ENCODE measurements at regions not wholly inside any gene's neighbourhood (a gene's known extent, or its start where the extent isn't known, plus 50 kb on each side); places are given as distances from the start of the nearest gene placed in this dataset.

DNA sequence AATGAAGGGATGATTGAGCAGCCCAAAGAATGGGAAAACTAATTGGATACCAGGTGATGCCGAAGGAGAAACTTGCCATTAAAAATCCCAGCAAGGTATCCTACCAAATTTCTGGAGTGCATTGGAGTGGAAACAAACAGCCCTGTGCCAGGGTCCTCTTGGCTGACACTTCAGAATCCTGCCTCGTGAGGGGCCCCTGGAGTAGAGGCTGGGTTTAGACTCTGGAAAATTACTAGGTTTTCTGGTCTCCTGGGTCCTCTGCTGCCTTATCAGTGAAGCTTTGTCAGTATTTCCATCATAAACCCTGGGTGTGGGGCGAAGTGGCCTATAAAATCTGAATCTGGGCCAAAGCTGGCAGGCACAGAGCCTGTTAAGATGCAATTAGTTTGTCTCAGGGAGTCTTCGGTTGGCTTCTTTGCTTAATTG is 289.2 kb upstream of the USP24 start:
- TF ChIP-seq ZNF24 (IDR thresholded peaks at IDR 0.05) = no peak
- TF ChIP-seq SIX5 (IDR thresholded peaks at IDR 0.05; ENCODE audit: low read depth, low read length, severe bottlenecking) = no peak
- TF ChIP-seq MXI1 (IDR thresholded peaks at IDR 0.05; ENCODE audit: low read depth, low read length) = no peak
- TF ChIP-seq, protein P1, sequence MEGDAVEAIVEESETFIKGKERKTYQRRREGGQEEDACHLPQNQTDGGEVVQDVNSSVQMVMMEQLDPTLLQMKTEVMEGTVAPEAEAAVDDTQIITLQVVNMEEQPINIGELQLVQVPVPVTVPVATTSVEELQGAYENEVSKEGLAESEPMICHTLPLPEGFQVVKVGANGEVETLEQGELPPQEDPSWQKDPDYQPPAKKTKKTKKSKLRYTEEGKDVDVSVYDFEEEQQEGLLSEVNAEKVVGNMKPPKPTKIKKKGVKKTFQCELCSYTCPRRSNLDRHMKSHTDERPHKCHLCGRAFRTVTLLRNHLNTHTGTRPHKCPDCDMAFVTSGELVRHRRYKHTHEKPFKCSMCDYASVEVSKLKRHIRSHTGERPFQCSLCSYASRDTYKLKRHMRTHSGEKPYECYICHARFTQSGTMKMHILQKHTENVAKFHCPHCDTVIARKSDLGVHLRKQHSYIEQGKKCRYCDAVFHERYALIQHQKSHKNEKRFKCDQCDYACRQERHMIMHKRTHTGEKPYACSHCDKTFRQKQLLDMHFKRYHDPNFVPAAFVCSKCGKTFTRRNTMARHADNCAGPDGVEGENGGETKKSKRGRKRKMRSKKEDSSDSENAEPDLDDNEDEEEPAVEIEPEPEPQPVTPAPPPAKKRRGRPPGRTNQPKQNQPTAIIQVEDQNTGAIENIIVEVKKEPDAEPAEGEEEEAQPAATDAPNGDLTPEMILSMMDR (IDR thresholded peaks at IDR 0.05 in 2 of 3, conservative IDR thresholded peaks at IDR 0.05 in 1 of 3; ENCODE audit: control insufficient read depth in 2 of 3, extremely low read depth in 1 of 3, insufficient read depth in 1 of 3, low read depth in 3 of 3, low read length in 3 of 3) = no peak
- TF ChIP-seq EP300 (IDR thresholded peaks at IDR 0.05; ENCODE audit: borderline replicate concordance in 1 of 2, control insufficient read depth in 1 of 2, low read depth in 2 of 2, low read length in 2 of 2) = no peak
- TF ChIP-seq, protein P2, sequence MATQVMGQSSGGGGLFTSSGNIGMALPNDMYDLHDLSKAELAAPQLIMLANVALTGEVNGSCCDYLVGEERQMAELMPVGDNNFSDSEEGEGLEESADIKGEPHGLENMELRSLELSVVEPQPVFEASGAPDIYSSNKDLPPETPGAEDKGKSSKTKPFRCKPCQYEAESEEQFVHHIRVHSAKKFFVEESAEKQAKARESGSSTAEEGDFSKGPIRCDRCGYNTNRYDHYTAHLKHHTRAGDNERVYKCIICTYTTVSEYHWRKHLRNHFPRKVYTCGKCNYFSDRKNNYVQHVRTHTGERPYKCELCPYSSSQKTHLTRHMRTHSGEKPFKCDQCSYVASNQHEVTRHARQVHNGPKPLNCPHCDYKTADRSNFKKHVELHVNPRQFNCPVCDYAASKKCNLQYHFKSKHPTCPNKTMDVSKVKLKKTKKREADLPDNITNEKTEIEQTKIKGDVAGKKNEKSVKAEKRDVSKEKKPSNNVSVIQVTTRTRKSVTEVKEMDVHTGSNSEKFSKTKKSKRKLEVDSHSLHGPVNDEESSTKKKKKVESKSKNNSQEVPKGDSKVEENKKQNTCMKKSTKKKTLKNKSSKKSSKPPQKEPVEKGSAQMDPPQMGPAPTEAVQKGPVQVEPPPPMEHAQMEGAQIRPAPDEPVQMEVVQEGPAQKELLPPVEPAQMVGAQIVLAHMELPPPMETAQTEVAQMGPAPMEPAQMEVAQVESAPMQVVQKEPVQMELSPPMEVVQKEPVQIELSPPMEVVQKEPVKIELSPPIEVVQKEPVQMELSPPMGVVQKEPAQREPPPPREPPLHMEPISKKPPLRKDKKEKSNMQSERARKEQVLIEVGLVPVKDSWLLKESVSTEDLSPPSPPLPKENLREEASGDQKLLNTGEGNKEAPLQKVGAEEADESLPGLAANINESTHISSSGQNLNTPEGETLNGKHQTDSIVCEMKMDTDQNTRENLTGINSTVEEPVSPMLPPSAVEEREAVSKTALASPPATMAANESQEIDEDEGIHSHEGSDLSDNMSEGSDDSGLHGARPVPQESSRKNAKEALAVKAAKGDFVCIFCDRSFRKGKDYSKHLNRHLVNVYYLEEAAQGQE (IDR thresholded peaks at IDR 0.05; ENCODE audit: low read depth, low read length) = no peak
- TF ChIP-seq RELA (IDR thresholded peaks at IDR 0.05; ENCODE audit: borderline replicate concordance, partially characterized antibody) = no peak
- TF ChIP-seq, protein P3, sequence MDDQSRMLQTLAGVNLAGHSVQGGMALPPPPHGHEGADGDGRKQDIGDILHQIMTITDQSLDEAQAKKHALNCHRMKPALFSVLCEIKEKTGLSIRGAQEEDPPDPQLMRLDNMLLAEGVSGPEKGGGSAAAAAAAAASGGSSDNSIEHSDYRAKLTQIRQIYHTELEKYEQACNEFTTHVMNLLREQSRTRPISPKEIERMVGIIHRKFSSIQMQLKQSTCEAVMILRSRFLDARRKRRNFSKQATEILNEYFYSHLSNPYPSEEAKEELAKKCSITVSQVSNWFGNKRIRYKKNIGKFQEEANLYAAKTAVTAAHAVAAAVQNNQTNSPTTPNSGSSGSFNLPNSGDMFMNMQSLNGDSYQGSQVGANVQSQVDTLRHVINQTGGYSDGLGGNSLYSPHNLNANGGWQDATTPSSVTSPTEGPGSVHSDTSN (IDR thresholded peaks at IDR 0.05; ENCODE audit: insufficient replicate concordance, low read depth, low read length) = no peak
- no peak for TF ChIP-seq BMI1 (IDR thresholded peaks at IDR 0.05; ENCODE audit: borderline replicate concordance)
- no peak for TF ChIP-seq GABPA (IDR thresholded peaks at IDR 0.05; ENCODE audit: low read depth)
- TF ChIP-seq, protein P4, sequence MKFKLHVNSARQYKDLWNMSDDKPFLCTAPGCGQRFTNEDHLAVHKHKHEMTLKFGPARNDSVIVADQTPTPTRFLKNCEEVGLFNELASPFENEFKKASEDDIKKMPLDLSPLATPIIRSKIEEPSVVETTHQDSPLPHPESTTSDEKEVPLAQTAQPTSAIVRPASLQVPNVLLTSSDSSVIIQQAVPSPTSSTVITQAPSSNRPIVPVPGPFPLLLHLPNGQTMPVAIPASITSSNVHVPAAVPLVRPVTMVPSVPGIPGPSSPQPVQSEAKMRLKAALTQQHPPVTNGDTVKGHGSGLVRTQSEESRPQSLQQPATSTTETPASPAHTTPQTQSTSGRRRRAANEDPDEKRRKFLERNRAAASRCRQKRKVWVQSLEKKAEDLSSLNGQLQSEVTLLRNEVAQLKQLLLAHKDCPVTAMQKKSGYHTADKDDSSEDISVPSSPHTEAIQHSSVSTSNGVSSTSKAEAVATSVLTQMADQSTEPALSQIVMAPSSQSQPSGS (IDR thresholded peaks at IDR 0.05; ENCODE audit: low read length) = no peak
- no peak for TF ChIP-seq EZH2 (IDR thresholded peaks at IDR 0.05; ENCODE audit: borderline replicate concordance, control insufficient read depth, low read depth, low read length)
- no peak for TF ChIP-seq ESRRA (IDR thresholded peaks at IDR 0.05; ENCODE audit: low read length)
